T-cell (primary cell): ENCODE measurements at regions not wholly inside any gene's neighbourhood (a gene's known extent, or its start where the extent isn't known, plus 50 kb on each side); places are given as distances from the start of the nearest gene placed in this dataset.

Experiments used
- ATAC-seq, 4 experiments: fragments of 200-7000 bp in 3 of 4; fragments of 150-1000 bp in 1 of 4; cut with Tn5 transposase; replicated peaks in 1 of 4; 1 replicate in 3 of 4; 2 replicates in 1 of 4; pipeline ENCODE4 v1.10.0; 2021; ENCODE audit warnings: moderate library complexity in 3 of 4, mild to moderate bottlenecking in 2 of 4, moderate number of reproducible peaks in 1 of 4
- CTCF ChIA-PET, 2 donors: fragments of 300-600 bp; sonication (Branson Sonifier 250); formaldehyde crosslinking; loops; one replicate each; lab custom pipeline; 2022; ENCODE audit warnings: antibody characterized with exemption in 2 of 2; lab: Charles Lee
- POLR2A ChIA-PET, 2 donors: fragments of 300-600 bp; sonication (Branson Sonifier 250); formaldehyde crosslinking; loops; one replicate each; lab custom pipeline; 2022; ENCODE audit warnings: antibody characterized with exemption in 2 of 2; lab: Charles Lee
- DNase-seq, 35 experiments: peaks; one replicate each; pipeline versions ENCODE4 v3.0.0 to v3.0.0-alpha.2; 2013 to 2023
- H3K27ac ChIP-seq: one replicate; pipeline ENCODE4 v1.5.1; 2013; ENCODE audit warnings: low read length
- H3K27me3 ChIP-seq, 2 experiments: replicated peaks in 1 of 2; 1 replicate in 1 of 2; 2 replicates in 1 of 2; pipeline versions ENCODE4 v1.6.1 to v1.7.0; 2013; ENCODE audit warnings: low read length in 1 of 2, mixed read lengths in 1 of 2; ENCODE audit not compliant: control insufficient read depth in 2 of 2, insufficient read depth in 2 of 2; ENCODE audit errors: extremely low read depth in 1 of 2
- H3K36me3 ChIP-seq, 2 donors: 1 replicate in 1 of 2; 2 replicates in 1 of 2; pipeline versions ENCODE4 v1.6.1 to v1.7.0; 2013; ENCODE audit warnings: low read length in 1 of 2; ENCODE audit not compliant: control insufficient read depth in 2 of 2, insufficient read depth in 1 of 2; ENCODE audit errors: extremely low read depth in 1 of 2
- H3K4me1 ChIP-seq, 2 experiments: 1 replicate in 1 of 2; 2 replicates in 1 of 2; pipeline versions ENCODE4 v1.6.1 to v1.7.0; 2013; ENCODE audit warnings: low read length in 2 of 2, mixed read lengths in 1 of 2; ENCODE audit not compliant: insufficient read depth in 2 of 2, control insufficient read depth in 1 of 2; ENCODE audit errors: extremely low read depth in 1 of 2
- H3K4me3 ChIP-seq, 2 donors: 1 replicate in 1 of 2; 2 replicates in 1 of 2; pipeline versions ENCODE4 v1.5.1 to v1.7.0; 2013; ENCODE audit warnings: mild to moderate bottlenecking in 2 of 2, low read length in 1 of 2, moderate library complexity in 1 of 2; ENCODE audit not compliant: control insufficient read depth in 1 of 2; ENCODE audit errors: extremely low read depth in 1 of 2
- H3K9me3 ChIP-seq: 2 replicates; pipeline ENCODE4 v1.7.0; 2013
- H3K27ac Mint-ChIP-seq, 2 donors: one replicate each; pipeline ENCODE4 v1.8.0; 2020 to 2021; ENCODE audit warnings: mild to moderate bottlenecking in 2 of 2, mixed read lengths in 2 of 2
- H3K27me3 Mint-ChIP-seq, 2 donors: one replicate each; pipeline ENCODE4 v1.8.0; 2021 to 2022; ENCODE audit warnings: mixed read lengths in 2 of 2
- H3K36me3 Mint-ChIP-seq: one replicate; pipeline ENCODE4 v1.8.0; 2021; ENCODE audit warnings: mixed read lengths
- H3K4me1 Mint-ChIP-seq, 3 donors: one replicate each; pipeline ENCODE4 v1.8.0; 2020 to 2022; ENCODE audit warnings: mixed read lengths in 3 of 3, mild to moderate bottlenecking in 1 of 3
- H3K4me3 Mint-ChIP-seq, 3 donors: one replicate each; pipeline ENCODE4 v1.8.0; 2020 to 2022; ENCODE audit warnings: mild to moderate bottlenecking in 3 of 3, mixed read lengths in 3 of 3, moderate library complexity in 3 of 3
- H3K9me3 Mint-ChIP-seq, 3 donors: one replicate each; pipeline ENCODE4 v1.8.0; 2020 to 2022; ENCODE audit warnings: mixed read lengths in 3 of 3
- WGBS: methylation state at CpG from one replicate; pipeline ENCODE4 v1.1.5; 2013; ENCODE audit warnings: missing lambda C conversion rate; ENCODE audit not compliant: insufficient coverage; 5-methylcytosine and 5-hydroxymethylcytosine counted together

- H3K27ac ChIP-seq: no peak overlapping the region
- DNase-seq (no peak), ATAC-seq (no peak)
- H3K9me3 Mint-ChIP-seq: peaks cover 0 to 31% (median 17%) of the 10 kb centered on the region in 3 donors
- WGBS: no CpG with 5 or more reads among the region's 3 CpGs
- no peaks in the 10 kb centered on the region for H3K4me1 Mint-ChIP-seq
- no peaks in the 10 kb centered on the region for H3K36me3 Mint-ChIP-seq
- no peak overlapping the region for H3K27ac Mint-ChIP-seq
- H3K4me1 ChIP-seq: no peaks in the 10 kb centered on the region
- no peaks in the 10 kb centered on the region for H3K9me3 ChIP-seq
- ChIA-PET POLR2A (no interaction called here), CTCF (no interaction called here)
- H3K4me3 Mint-ChIP-seq: no peak overlapping the region
- H3K27me3 Mint-ChIP-seq: no peaks in the 10 kb centered on the region
- no peak overlapping the region for H3K4me3 ChIP-seq
- H3K36me3 ChIP-seq: no peaks in the 10 kb centered on the region
- H3K27me3 ChIP-seq: no peaks in the 10 kb centered on the region
These were observed 776.0 kb downstream of the GALC start for GRCh38 chr14:87217023-87217422.

DNA sequence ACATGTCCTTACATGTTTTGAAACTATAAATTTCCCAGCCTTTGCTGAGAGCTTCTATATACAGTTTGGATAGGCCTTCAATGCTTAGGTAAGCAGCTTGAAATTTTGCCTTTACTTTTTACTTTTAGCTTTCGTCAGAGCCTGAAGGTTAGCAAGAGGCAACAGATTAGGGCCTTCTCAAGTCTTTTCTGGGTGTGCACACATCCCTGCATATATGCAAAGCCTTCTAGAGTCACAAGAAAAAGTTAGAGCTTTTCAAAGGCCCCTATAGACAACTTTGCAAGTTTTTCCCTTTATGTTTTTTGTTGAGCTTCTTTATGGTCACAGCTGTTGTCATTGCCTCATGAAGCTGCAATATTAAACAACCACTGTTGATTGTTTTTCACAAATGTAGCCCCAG, 778.4 kb downstream of the GALC start:
- DNase-seq: no peak
- Mint-ChIP-seq H3K27ac (no peak overlapping the region), H3K36me3 (no peaks in the 10 kb centered on the region), H3K9me3 (peaks cover 3 to 30% (median 10%) of the 10 kb centered on the region in 3 donors), H3K4me1 (no peaks in the 10 kb centered on the region), H3K27me3 (no peaks in the 10 kb centered on the region), H3K4me3 (no peak overlapping the region)
- ATAC-seq: no peak
- CTCF ChIA-PET: no interaction called here
- H3K27me3 ChIP-seq: no peaks in the 10 kb centered on the region
- no peaks in the 10 kb centered on the region for H3K36me3 ChIP-seq
- no peak overlapping the region for H3K27ac ChIP-seq
- POLR2A ChIA-PET: no interaction called here
- no peaks in the 10 kb centered on the region for H3K9me3 ChIP-seq
- no peaks in the 10 kb centered on the region for H3K4me1 ChIP-seq
- 83% methylated on average over 1 of the region's 1 CpG for WGBS
- H3K4me3 ChIP-seq: no peak overlapping the region

DNA sequence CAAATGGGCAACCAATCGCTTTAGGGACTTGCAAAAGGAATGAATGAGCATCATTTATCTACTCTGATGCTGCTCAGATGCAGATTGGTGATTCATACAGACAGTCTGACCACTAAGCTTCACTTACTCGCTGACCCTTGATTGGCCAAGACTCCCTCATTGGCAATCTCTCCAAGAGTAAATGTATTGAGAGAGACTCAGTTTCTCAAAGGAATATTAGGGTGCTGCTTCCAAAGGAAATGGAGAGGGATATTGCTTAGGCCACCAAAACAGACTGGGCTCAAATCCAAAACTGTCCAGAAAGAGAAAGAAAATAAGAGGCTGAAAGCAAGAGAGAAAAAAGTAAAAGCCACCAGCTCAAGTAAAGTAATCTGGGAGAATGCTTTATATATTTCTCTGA, 785.2 kb downstream of the GALC start:
- 80% methylated on average over 1 of the region's 2 CpGs for WGBS
- POLR2A ChIA-PET: no interaction called here
- ATAC-seq: no peak

GRCh38 chr14:87205811-87206210, 787.2 kb downstream of the GALC start:
- H3K4me1 Mint-ChIP-seq: no peaks in the 10 kb centered on the region
- DNase-seq: no peak
- H3K27ac Mint-ChIP-seq: no peak overlapping the region
- Histone ChIP-seq H3K36me3 (no peaks in the 10 kb centered on the region), H3K4me1 (no peaks in the 10 kb centered on the region), H3K9me3 (no peaks in the 10 kb centered on the region), H3K4me3 (no peak overlapping the region), H3K27ac (no peak overlapping the region), H3K27me3 (no peaks in the 10 kb centered on the region)
- CTCF ChIA-PET: no interaction called here
- H3K4me3 Mint-ChIP-seq: no peak overlapping the region
- POLR2A ChIA-PET: no interaction called here
- H3K27me3 Mint-ChIP-seq: no peaks in the 10 kb centered on the region
- H3K9me3 Mint-ChIP-seq: peaks cover 3 to 11% (median 9%) of the 10 kb centered on the region in 3 donors
- no peaks in the 10 kb centered on the region for H3K36me3 Mint-ChIP-seq
- no peak for ATAC-seq
- no CpG with 5 or more reads among the region's 3 CpGs for WGBS

More for the DNA sequence above, 785.2 kb downstream of the GALC start:
- H3K4me1 ChIP-seq: no peaks in the 10 kb centered on the region
- Mint-ChIP-seq H3K27ac (no peak overlapping the region), H3K36me3 (no peaks in the 10 kb centered on the region), H3K9me3 (peaks cover 6 to 16% (median 15%) of the 10 kb centered on the region in 3 donors), H3K27me3 (no peaks in the 10 kb centered on the region), H3K4me1 (no peaks in the 10 kb centered on the region), H3K4me3 (no peak overlapping the region)
- no peaks in the 10 kb centered on the region for H3K9me3 ChIP-seq
- no peak overlapping the region for H3K27ac ChIP-seq
- no peaks in the 10 kb centered on the region for H3K36me3 ChIP-seq
- no peak for DNase-seq
- no peak overlapping the region for H3K4me3 ChIP-seq
- no peaks in the 10 kb centered on the region for H3K27me3 ChIP-seq
- CTCF ChIA-PET: no interaction called here

DNA sequence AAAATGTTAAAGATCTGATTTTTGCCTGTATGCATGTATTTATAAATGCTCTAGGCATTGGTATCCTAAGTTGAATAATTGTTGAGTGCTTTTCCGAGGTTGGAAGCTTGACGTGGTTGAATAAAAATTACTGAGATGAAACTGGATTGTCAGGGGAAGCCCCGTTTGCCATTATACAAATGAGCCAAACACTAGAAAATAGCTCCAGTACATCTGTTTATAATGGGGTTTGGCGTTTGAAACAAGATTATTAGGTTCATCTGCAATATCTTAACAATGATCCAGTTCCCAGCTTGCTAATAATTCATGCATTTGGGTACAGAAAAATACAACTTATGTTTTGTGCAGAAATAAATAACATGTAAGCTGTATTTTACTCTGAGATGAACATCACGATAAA, 789.6 kb downstream of the GALC start:
- DNase-seq (no peak), ATAC-seq (no peak)
- 80% methylated on average over 1 of the region's 5 CpGs for WGBS
- H3K4me1 Mint-ChIP-seq: no peaks in the 10 kb centered on the region
- H3K4me3 ChIP-seq: no peak overlapping the region
- no peaks in the 10 kb centered on the region for H3K27me3 ChIP-seq
- CTCF ChIA-PET: no interaction called here
- H3K9me3 Mint-ChIP-seq: peaks cover 3 to 9% (median 3%) of the 10 kb centered on the region in 3 donors
- H3K27ac ChIP-seq: no peak overlapping the region
- H3K4me3 Mint-ChIP-seq: no peak overlapping the region
- no peaks in the 10 kb centered on the region for H3K27me3 Mint-ChIP-seq
- H3K36me3 Mint-ChIP-seq: no peaks in the 10 kb centered on the region
- no peaks in the 10 kb centered on the region for H3K4me1 ChIP-seq
- POLR2A ChIA-PET: no interaction called here
- no peaks in the 10 kb centered on the region for H3K36me3 ChIP-seq
- H3K9me3 ChIP-seq: no peaks in the 10 kb centered on the region
- H3K27ac Mint-ChIP-seq: no peak overlapping the region

DNA sequence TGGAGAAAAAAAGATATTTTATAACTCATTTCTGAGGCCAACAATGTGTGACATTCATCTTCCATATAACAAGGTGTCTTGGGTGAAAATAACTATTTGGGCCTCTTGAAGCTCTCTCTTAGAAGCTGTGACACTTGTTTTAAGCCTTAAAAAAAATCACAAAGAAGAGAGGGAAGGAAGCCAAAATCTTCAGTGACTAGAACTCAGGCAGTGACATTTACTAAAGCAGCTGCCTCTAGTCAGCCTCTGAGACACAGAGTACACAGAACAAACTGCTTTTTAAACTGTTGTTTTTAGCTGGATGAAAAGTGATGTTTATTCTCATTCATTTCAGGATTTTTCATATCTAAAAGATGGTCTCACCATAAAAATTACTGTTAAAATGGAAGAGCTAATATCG, 793.6 kb downstream of the GALC start:
- no peaks in the 10 kb centered on the region for H3K36me3 ChIP-seq
- no peaks in the 10 kb centered on the region for H3K36me3 Mint-ChIP-seq
- no CpG with 5 or more reads among the region's 1 CpG for WGBS
- no peaks in the 10 kb centered on the region for H3K4me1 ChIP-seq
- no peaks in the 10 kb centered on the region for H3K4me1 Mint-ChIP-seq
- no peak overlapping the region for H3K27ac ChIP-seq
- H3K9me3 ChIP-seq: no peaks in the 10 kb centered on the region
- H3K4me3 ChIP-seq: no peak overlapping the region
- ATAC-seq (no peak), DNase-seq (no peak)
- ChIA-PET CTCF (no interaction called here), POLR2A (no interaction called here)
- no peak overlapping the region for H3K4me3 Mint-ChIP-seq
- H3K9me3 Mint-ChIP-seq: peaks cover 6 to 7% (median 6%) of the 10 kb centered on the region in 3 donors
- H3K27me3 ChIP-seq: no peaks in the 10 kb centered on the region
- H3K27ac Mint-ChIP-seq: no peak overlapping the region
- no peaks in the 10 kb centered on the region for H3K27me3 Mint-ChIP-seq

GRCh38 chr14:87196436-87196835, 796.5 kb downstream of the GALC start:
- H3K27ac ChIP-seq: no peak overlapping the region
- Mint-ChIP-seq H3K4me3 (no peak overlapping the region), H3K27ac (no peak overlapping the region), H3K36me3 (no peaks in the 10 kb centered on the region), H3K4me1 (no peaks in the 10 kb centered on the region), H3K9me3 (peaks cover 14 to 20% (median 14%) of the 10 kb centered on the region in 3 donors), H3K27me3 (no peaks in the 10 kb centered on the region)
- ATAC-seq (no peak), DNase-seq (no peak)
- POLR2A ChIA-PET: no interaction called here
- no peaks in the 10 kb centered on the region for H3K27me3 ChIP-seq
- H3K9me3 ChIP-seq: no peaks in the 10 kb centered on the region
- H3K4me3 ChIP-seq: no peak overlapping the region
- CTCF ChIA-PET: no interaction called here
- no peaks in the 10 kb centered on the region for H3K4me1 ChIP-seq
- 85% methylated on average over 1 of the region's 3 CpGs for WGBS
- H3K36me3 ChIP-seq: no peaks in the 10 kb centered on the region
